Fibroblast of skin of abdomen (primary cell): ENCODE measurements at regions not wholly inside any gene's neighbourhood (a gene's known extent, or its start where the extent isn't known, plus 50 kb on each side); places are given as distances from the start of the nearest gene placed in this dataset.
A peak's percentile ranks its signal among the peaks of the same experiment; 100 is the strongest.
"Not testable (repeated sequence)": the region's sequence is repeated elsewhere in the genome, so short reads cannot be mapped to it uniquely, and the experiment has no call there.

ENCODE experiments used
- DNase-seq: peaks from one replicate; pipeline ENCODE4 v3.0.0-alpha.2; 2013

- DNase-seq = no peak
Observed at GRCh38 chr16:26665166-26665939, 401.4 kb upstream of the C16orf82 start.

GRCh38 chr16:26666486-26666885 is 400.2 kb upstream of the C16orf82 start:
- no peak for DNase-seq

GRCh38 chr16:26667307-26667706 is 399.4 kb upstream of the C16orf82 start:
- DNase-seq = no peak

- no peak for DNase-seq
Observed at GRCh38 chr16:26668026-26668425, 398.7 kb upstream of the C16orf82 start.

- DNase-seq = no peak
Observed at GRCh38 chr16:26672206-26672605, 394.5 kb upstream of the C16orf82 start.

- no peak for DNase-seq
Observed at GRCh38 chr16:26673011-26673410, 393.7 kb upstream of the C16orf82 start.

GRCh38 chr16:26680671-26681070 is 386.1 kb upstream of the C16orf82 start:
- DNase-seq = no peak

GRCh38 chr16:26688105-26688504 is 378.6 kb upstream of the C16orf82 start:
- DNase-seq = no peak

GRCh38 chr16:26688699-26689098 is 378.0 kb upstream of the C16orf82 start:
- DNase-seq = no peak

GRCh38 chr16:26692658-26693057 is 374.1 kb upstream of the C16orf82 start:
- no peak for DNase-seq

GRCh38 chr16:26697807-26698206 is 368.9 kb upstream of the C16orf82 start:
- DNase-seq = no peak

- no peak for DNase-seq
Observed at GRCh38 chr16:26700250-26700649, 366.5 kb upstream of the C16orf82 start.

- DNase-seq = no peak
Observed at GRCh38 chr16:26701243-26701886, 365.4 kb upstream of the C16orf82 start.

- no peak for DNase-seq
Observed at GRCh38 chr16:26705346-26705745, 361.4 kb upstream of the C16orf82 start.

GRCh38 chr16:26708428-26708827 is 358.3 kb upstream of the C16orf82 start:
- no peak for DNase-seq

GRCh38 chr16:26709175-26709574 is 357.6 kb upstream of the C16orf82 start:
- DNase-seq = no peak

- no peak for DNase-seq
Observed at GRCh38 chr16:26709754-26710153, 357.0 kb upstream of the C16orf82 start.

GRCh38 chr16:26710450-26710849 is 356.3 kb upstream of the C16orf82 start:
- DNase-seq = no peak

GRCh38 chr16:26712876-26713275 is 353.9 kb upstream of the C16orf82 start:
- peak; percentile 18 for DNase-seq

GRCh38 chr16:26715969-26716368 is 350.8 kb upstream of the C16orf82 start:
- no peak for DNase-seq

- no peak for DNase-seq
Observed at GRCh38 chr16:26717826-26718225, 348.9 kb upstream of the C16orf82 start.

GRCh38 chr16:26721290-26721689 is 345.4 kb upstream of the C16orf82 start:
- no peak for DNase-seq

GRCh38 chr16:26721957-26722356 is 344.8 kb upstream of the C16orf82 start:
- not testable (repeated sequence) for DNase-seq

- DNase-seq = no peak
Observed at GRCh38 chr16:26724189-26724588, 342.5 kb upstream of the C16orf82 start.
